Stimulated activated CD8-positive, alpha-beta memory T cell treated with anti-CD3 and anti-CD28 coated beads, Interleukin-7, amount 100 ng/mL, for 1 hour (primary cell): ENCODE measurements at regions not wholly inside any gene's neighbourhood (a gene's known extent, or its start where the extent isn't known, plus 50 kb on each side); places are given as distances from the start of the nearest gene placed in this dataset.
"Not testable (repeated sequence)": the region's sequence is repeated elsewhere in the genome, so short reads cannot be mapped to it uniquely, and the experiment has no call there.

Experiments
- DNase-seq, 2 donors: peaks; one replicate each; pipeline ENCODE4 v3.0.0-alpha.2; 2020; ENCODE audit warnings: low read depth in 2 of 2

DNA sequence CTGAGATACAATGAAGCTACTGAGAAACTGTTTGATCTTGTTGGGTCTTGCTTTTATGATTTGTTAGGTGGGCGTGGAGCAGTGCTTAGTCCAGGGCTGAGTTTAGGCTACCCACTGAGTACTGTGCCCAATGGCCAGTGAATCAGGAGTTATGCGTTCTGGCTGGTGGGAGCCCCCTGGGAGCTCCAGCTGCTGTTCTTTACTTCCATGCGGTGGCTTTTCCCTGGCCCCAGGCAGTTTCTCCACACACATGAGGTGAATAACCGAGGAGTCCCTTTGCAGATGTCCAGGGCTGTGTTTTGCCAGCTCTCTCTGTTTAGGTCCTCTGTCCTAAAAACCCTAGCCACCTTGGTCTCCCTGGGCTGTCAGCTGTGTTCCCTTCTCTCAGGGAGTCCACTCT lies 106.5 kb downstream of the KLF13 start:
- DNase-seq: no peak

DNA sequence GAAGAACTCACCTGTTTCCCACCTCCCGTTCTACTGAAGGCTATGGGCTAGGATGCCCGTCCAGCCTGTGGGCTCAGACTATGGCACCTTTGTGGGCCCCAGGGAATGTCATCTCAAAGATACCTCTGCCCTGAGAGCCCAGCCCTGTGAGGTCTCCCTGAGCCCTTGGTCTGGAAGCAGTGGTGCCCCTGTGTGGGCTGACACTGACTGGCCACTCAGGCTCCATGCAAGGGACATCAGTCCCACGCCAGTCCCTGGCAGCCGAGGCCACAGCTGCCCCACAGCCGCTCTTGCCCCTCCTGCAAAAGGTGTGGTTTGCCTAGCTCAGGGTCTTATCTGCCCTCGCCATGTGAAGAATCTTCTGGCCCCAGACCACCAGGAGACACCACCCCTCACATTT lies 106.9 kb downstream of the KLF13 start:
- DNase-seq: no peak

DNA sequence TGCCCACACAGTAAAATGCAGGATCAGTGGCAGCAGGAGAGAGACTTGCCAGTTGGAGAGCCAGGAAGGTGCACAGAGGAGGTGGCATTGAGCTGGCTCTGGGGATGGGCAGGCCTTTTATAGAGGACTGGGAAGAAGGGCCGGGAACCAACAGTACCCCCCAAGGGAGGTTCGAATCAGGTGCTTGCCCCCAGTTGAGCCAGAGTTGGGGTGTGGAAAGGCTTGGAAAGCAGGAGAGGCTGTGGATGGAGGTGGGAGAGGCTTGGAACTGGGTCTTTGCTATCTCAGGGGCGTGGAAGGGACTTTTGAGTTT lies 107.6 kb downstream of the KLF13 start:
- DNase-seq: no peak

DNA sequence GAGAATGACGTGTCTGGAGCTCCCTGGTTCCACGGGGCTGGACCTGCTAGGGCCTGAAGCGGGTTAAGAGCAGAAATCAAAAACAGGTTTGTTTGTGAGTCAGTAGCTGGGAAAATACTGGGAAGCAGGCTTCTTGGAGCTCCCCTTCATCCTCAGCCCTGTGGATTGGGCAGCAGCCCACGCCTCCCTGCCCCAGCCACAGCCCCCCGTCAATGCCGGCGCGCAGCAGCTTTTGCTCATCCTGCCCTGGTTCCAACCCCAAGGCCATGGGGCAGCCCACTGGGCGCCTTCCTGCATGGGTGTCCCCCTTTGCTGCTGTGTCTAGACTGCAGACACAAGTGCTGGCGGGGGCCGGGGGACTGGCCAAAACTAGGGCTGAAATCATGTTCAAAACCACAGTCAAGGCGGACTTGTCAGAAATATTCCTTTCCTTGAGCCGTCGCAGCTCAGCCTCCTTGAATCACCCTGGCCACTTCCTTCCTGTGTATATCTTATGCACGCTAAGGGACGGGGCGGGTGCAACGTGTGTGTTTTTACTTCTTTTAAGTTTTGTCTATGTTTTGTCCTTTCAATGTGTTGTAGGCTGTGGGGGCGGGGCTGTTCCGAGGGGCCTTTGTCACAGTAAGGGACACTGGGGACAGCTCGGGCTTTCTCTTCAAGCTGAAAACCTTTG lies 108.1 kb downstream of the KLF13 start:
- DNase-seq: peak; percentile 64 to 66

DNA sequence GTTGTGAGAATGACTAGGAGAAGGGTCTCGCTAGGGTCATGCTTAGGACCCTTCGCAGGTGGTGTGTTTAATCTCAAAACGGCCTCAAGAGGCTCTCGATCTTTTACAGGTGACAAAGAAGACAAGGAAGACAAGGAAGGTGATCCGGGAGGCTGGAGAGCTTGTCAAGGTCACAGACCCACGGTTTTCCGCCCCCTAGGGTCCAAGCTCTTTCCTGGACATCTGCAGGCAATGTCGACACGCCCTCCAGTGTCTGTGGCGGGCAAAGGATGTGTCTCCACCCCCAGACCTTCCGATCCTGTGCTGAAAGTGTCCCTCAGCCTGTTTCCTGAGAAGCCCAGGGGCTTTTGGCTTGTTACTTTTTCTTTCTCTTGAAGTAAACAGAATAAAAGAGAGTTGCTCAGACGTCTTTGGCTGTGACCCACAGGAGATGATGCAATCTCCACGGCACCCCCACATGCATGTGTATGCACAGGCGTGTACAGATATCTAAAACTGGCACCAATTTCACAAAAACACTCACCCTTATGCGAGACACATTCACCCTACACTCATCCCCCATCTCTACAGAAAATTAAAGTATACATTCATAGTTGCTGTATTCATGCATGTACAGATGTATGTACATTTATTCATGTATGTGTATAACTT lies 108.8 kb downstream of the KLF13 start:
- DNase-seq: peak; percentile 54 to 56

DNA sequence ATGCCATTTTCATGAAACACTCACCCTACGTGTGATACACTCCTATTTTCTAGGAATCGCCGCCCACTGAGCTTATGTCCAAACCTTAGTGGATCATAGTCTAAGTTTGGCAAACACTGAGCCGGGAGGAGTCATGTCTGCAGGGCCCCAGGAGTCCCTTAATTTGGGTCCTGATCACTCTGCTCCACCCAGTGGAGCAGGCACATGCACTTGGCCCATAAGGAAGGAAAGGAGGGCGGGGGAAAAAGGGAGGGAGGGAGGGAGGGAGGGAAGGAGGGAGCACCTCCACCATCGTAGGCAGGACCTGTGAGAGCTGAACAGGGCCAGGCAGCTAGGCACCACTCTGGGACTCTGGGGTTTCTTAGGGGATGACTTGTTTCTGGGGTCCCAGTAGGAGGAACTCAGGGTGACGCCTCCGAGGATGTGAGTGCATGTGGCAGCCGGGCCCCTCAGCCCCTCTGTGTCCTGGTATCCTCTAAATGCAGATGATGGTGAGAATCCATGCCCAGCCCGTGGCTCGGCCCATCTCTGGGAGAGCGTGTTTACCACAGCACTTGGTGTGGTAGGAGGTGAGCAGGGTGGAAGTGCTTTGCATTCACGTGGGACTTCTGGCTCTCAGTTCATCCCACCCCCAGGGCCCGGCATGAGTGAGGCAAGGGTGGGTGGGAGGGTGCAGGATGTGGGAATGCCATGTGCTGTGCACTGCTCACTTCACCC lies 109.4 kb downstream of the KLF13 start:
- DNase-seq: no peak

DNA sequence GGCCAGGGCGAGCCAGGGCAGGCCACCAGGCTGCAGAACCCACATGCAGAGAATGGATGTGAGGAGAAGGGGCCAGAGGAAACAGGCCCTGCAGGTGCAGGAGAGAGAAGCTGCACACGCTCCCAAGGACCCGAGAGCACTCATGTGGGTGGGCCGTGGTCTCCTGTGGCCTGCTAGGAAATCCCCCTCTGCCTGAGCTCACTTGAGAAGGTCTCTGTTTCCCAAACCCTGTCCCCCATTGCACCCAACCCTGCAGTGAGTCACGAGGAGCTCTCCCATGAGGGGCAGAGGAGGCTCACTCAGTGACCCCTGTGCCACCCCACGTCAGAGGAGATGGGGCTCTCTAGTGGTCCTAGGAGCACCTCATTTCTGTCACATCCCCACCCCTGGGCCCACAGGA lies 111.1 kb downstream of the KLF13 start:
- no peak for DNase-seq

DNA sequence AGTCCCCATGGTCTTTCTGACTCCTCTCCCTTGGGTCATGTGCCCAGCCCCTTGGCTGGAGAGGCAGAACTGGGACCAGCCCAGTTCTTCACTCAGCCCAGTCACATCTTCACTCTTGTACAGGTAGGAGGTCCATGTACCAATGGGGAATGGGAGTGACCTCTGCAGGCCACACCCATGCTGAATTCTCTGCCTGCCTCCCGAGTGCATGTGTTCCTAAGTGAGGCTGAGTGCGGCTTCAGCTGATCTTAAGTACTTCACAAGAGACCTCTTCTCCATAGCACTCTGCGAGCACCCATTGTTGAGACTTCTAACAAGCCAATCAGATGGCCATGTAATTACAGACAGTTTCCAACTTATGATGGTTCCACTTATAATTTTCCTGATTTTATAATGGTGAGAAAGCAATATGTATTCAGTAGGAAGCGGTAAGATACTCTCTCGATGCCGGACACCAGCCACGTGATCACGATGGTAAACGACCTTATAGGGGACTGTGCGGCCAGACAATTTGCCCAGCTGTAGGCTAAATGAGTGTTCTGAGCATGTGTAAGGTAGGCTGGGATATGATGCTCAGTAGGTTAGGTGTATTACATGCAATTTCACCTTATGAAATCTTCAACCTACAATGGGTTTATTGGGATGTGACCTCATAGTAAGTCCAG lies 112.1 kb downstream of the KLF13 start:
- no peak for DNase-seq

DNA sequence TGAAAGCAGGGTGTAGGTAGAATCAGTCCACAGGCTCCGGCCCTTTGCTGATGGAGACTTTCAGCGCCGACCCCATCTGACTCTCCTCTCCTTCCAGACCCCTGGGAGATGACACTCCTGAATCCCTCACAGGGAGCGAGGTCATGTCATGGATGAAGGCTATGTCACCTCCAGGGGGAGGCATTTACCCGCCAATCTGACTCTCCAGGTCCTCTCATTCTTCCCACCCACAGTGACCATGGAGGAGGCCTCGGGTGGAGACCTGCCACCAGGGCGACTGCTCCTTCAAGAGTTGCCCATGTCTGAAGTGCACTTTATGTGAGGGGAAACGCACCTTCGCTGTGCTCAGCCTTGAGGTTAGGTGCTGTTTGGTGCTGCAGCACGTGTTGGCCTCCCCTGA lies 112.7 kb downstream of the KLF13 start:
- no peak for DNase-seq

DNA sequence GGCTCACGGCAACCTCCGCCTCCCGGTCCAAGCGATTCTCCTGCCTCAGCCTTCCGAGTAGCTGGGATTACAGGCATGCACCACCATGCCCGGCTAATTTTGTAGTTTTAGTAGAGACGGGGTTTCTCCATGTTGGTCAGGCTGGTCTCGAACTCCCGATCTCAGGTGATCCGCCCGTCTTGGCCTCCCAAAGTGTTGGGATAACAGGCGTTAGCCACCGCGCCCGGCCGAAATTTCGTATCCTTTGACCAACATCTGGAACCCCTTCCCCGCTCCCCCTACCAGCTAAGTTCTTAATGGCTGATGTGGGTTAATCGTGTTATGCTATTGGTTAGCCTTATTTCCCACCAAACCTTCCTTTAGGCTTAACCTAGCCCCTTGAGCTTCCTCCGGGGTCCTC lies 113.6 kb downstream of the KLF13 start:
- DNase-seq: not testable (repeated sequence)

DNA sequence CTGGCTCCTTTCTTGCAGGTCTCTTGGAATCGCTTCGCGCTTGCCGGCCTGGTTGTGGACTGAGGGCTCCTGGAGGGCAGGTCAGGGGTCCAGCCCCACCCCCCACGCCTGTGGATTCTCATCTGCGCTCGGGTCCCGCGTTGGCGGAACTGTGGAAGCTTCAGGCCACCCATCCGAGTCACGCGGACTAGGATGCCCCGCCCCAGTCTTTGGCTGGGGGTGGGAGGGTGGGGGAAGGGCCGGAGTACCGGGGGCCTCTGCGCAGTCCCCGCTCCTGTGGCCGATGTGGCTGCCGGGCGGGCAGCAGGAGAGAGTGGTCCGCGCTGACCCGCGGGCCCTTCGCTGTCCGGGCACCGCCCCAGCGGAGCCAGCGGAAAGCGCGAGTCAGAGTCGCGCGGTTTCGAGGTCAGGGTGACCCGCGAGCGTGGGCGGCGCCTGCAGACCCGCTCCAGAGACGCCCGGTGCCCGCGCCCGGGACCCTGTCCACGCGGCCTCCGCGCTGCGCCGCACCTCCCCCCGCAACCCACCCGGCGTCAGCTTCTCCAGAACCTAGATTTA lies 114.2 kb downstream of the KLF13 start:
- no peak for DNase-seq

DNA sequence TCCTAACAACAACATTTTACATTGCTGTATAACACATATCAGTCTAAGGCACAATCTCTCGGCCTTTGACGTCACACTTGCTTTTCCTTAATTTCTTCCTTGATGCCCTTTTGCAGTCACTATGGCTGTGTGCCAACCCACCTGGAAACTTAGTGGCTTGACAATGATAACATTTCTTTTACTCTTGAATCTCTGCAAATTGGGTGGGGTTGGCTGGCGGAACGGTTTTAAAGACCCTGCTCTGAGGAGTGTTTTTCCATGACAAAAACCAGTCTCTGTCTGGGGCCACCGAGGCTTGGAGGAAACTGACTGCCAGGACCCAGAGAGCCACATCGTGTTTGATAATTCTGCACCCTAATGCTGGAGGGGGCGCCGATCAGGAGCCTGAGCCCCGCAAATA lies 115.6 kb downstream of the KLF13 start:
- DNase-seq: no peak

DNA sequence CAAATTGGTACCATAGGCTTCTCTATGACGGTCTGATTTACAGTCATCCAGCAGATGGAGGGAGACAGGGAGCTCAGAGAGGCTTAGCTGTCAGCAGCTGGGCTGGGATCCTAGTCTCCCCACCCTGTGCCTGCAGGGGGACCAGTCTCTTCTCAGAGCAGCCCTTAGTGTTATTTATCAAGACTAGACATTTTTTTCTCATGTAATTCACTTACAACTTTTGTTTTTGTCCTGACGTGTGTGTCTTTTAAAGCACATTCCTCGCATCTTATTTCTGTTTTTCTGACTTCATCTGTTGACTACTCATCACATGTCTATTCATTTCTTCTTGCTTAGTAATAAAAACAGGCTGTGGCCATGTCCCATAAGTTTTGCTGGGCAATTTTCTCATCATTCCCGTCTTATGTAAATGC lies 116.1 kb downstream of the KLF13 start:
- no peak for DNase-seq

DNA sequence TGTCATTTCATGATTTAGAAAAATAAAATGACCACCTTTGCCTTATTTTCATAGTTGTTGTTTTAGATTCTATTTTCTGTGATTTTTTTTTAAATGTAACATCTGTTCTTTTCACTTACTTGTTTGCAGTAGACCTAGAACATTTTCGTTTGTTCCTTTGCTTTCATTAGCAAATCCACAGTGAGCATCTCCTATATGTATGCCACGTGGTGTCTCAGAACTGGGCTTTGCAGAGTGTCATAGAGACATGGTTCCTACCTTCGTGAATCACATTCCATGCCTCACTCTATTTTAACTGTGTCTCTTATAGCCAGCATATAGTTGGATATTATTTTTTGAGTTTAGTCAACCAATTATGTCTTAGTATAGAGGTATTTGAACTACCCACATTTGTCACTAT lies 118.2 kb downstream of the KLF13 start:
- DNase-seq: no peak

DNA sequence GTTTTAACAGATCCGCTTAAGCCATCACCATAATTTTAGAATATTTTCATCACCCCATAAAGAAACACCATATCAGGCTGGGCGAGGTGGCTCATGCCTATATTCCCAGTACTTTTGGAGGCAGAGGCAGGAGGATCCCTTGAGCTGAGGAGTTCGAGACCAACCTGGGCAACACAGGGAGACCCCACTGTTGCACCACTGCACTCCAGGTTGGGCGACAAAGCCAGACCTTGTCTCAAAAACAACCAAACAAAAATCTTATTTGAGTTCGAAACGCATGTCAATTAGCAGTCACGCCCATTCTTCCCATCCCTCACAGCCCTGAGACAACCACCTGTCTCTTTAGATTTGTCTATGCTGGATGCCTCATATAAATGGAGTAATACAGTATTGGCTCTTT lies 119.9 kb downstream of the KLF13 start:
- no peak for DNase-seq

DNA sequence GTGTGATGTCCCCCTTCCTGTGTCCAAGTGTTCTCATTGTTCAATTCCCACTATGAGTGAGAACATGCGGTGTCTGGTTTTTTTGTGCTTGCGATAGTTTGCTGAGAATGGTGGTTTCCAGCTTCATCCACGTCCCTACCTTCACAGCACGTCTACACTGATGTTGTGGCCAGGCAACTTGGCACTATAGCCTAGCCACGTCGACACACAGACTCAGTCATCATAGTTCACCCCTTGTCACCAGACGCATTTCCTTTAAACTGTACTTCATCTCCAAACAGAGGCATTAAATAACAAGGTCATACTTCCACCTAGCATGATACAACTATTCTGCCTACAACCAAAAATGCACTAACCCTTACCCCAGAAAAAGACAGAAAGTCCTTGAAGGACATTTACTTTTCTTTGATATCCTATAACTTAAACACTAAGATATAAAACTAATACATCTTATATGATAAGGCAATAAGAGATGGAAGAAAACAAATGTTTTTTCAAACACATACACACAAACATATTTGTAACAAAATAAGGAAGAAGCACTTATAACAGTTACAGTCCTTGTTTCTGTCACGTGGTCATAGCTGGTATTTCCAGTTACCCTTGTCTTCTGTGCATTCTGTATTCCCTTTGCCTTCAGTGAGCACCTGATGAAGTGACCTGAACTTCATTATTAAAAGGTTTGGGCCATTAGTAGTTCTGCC lies 121.4 kb downstream of the KLF13 start:
- DNase-seq: no peak

DNA sequence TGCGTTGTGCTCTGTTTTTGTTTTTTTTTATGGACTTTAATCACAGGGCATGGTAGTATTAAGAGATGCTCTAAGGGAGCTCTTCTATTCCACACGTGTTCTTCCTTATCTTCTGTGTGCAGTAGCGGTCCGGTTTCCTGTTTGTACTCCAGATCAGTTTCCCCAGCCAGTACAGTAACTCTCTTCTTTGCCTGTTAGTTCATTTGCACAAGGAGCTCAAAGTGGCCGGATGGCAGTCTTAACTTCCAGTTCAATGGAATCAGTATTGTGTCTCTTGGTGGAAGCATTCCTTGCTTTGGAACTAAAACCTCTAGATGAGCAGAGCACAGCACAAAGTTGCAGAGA lies 122.0 kb downstream of the KLF13 start:
- DNase-seq: no peak

DNA sequence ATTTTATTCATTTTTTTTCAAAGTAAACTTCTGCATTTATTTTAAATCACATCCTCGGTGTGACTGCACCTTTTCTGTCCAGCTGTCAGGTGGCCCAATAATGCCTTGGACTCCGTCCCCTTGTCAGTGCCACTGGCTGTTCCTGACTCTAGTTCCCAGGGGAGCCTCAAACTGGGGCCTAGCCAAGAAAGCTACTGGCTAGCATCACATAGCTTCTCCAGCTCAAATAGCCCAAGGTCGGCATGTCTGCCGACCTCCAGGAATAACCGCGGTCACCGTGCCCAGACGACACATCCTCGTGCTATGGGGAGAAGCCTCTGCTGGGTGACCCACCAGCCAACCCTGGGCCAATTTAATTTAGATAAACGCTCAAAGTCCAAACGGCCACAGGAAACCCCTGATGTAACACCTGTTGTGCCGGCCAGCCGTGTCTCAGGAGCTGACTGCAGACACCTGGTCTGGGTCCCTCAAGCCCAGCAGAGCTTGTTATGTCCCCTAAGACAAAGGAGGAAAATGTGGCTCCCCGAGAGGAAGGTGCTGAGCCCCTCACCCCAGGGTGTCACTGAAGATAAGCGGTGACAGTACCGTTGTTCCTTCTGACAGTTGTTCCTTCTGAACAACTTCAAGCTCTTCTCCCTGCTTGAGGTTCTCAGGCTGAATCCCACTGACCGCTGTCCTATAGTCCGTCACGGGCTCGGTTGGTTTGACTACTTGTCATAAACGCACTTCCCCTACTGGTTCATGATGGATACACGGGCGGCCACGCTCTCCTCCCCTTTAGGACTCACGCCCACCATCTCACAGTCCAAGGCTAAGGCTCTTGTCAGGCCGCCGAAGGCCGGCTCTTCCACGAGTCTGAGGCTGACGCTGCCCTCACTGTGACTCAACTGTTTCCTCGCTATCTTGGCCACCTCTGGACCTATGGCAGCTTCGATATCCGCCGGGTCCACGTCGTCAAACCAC lies 126.2 kb downstream of the KLF13 start:
- DNase-seq: no peak

DNA sequence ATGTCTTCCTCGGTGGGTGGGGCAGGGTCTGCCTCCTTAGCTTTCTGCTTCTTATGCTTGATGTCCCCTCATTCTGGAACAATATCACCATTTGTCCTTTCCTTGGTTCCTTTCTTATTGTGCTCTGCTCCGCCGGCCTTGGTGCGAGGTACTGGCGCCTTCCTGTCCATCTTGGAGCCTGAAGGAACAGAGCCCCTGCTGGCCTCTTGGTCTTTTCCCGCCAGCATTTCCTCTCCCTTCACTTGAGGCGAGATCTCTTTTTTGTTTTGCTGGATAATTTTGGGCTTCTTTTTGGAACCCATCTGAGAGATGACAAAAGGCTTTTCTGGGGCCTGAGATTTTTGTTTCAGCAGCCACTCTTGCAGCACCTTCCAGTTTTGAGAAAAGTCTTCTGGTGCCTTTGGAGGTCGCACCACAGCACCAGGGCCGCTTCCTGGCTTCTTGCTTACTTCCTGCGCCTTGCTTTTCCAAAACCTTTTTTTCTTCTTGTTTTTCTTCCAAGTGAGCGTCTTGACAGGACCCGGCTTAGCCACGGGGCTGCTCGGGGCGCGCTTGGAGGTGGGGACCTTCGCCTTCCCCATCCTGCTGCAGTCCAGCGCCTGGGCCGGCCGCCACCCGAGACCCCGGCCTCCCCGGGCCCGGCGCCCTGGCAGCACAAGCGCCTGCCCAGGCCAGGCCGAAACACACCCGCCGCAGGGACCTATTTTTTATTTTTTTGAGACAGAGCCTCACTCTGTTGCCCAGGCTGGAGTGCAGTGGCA lies 127.1 kb downstream of the KLF13 start:
- DNase-seq: no peak

DNA sequence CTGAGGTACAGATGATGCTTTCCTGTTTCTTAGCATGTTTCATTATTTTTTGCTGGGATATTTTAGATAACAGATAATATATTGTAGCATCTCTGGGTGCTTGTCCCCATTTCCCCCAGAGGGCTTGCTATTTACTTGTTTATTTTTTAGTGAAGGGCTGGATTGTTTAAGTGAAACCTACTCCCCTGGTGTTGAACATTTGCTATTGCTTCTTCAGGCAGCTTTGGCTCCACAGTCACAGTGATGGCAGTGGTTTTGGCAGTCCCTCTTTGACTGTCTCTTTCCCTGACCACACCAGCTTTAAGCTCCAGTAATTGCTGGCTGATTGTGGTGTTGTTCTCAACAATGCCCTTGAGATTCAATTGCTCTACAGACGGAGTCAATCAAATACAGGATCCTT lies 128.9 kb downstream of the KLF13 start:
- no peak for DNase-seq
